Skeletal muscle satellite cell (primary cell): ENCODE measurements at regions not wholly inside any gene's neighbourhood (a gene's known extent, or its start where the extent isn't known, plus 50 kb on each side); places are given as distances from the start of the nearest gene placed in this dataset.
A peak's percentile ranks its signal among the peaks of the same experiment; 100 is the strongest.

Experiments used
- H3K27me3 ChIP-seq: 2 replicates; pipeline ENCODE4 v1.7.0; 2013; ENCODE audit warnings: low read length; ENCODE audit not compliant: control insufficient read depth, insufficient read depth
- H3K36me3 ChIP-seq: 2 replicates; pipeline ENCODE4 v1.7.0; 2013; ENCODE audit warnings: mild to moderate bottlenecking, control low read depth, low read length; ENCODE audit not compliant: insufficient read depth
- H3K4me1 ChIP-seq: 2 replicates; pipeline ENCODE4 v1.7.0; 2013; ENCODE audit warnings: low read length; ENCODE audit not compliant: control insufficient read depth, insufficient read depth
- H3K4me2 ChIP-seq: 2 replicates; pipeline ENCODE4 v1.7.0; 2013; ENCODE audit warnings: mild to moderate bottlenecking, low read length
- H3K4me3 ChIP-seq: 2 replicates; pipeline ENCODE4 v1.7.0; 2013; ENCODE audit warnings: low read length
- H3K9ac ChIP-seq: 2 replicates; pipeline ENCODE4 v1.7.0; 2013; ENCODE audit warnings: mild to moderate bottlenecking, low read depth, low read length, moderate library complexity
- H3K9me3 ChIP-seq: replicated peaks from 2 replicates; pipeline ENCODE4 v1.7.0; 2013; ENCODE audit warnings: mild to moderate bottlenecking, control low read depth, low read length

GRCh38 chr21:17370916-17371315, 141.9 kb upstream of the CXADR start:
- Histone ChIP-seq H3K4me1 (peaks cover 13% of the 10 kb centered on the region), H3K9ac (no peak overlapping the region), H3K9me3 (no peaks in the 10 kb centered on the region)

GRCh38 chr21:17371450-17371849, 141.4 kb upstream of the CXADR start:
- peak overlapping the region; percentile 9 for H3K9ac ChIP-seq
- no peak overlapping the region for H3K4me2 ChIP-seq
- no peak overlapping the region for H3K4me3 ChIP-seq
- no peaks in the 10 kb centered on the region for H3K9me3 ChIP-seq
- peaks cover 13% of the 10 kb centered on the region for H3K4me1 ChIP-seq
- H3K36me3 ChIP-seq, result no peaks in the 10 kb centered on the region
- no peaks in the 10 kb centered on the region for H3K27me3 ChIP-seq

More at GRCh38 chr21:17370916-17371315, 141.9 kb upstream of the CXADR start:
- H3K4me3 ChIP-seq, result no peak overlapping the region
- H3K27me3 ChIP-seq, result no peaks in the 10 kb centered on the region
- no peak overlapping the region for H3K4me2 ChIP-seq
- no peaks in the 10 kb centered on the region for H3K36me3 ChIP-seq

- Histone ChIP-seq H3K4me3 (no peak overlapping the region), H3K9ac (no peak overlapping the region), H3K9me3 (no peaks in the 10 kb centered on the region), H3K4me2 (no peak overlapping the region), H3K27me3 (no peaks in the 10 kb centered on the region), H3K4me1 (peaks cover 13% of the 10 kb centered on the region), H3K36me3 (no peaks in the 10 kb centered on the region)
These were observed 140.6 kb upstream of the CXADR start for GRCh38 chr21:17372200-17372599.

GRCh38 chr21:17386498-17386897, 126.3 kb upstream of the CXADR start:
- Histone ChIP-seq H3K27me3 (no peaks in the 10 kb centered on the region), H3K9me3 (no peaks in the 10 kb centered on the region), H3K4me2 (no peak overlapping the region), H3K36me3 (no peaks in the 10 kb centered on the region), H3K4me3 (no peak overlapping the region), H3K9ac (no peak overlapping the region), H3K4me1 (no peaks in the 10 kb centered on the region)

GRCh38 chr21:17387030-17387617, 125.7 kb upstream of the CXADR start:
- Histone ChIP-seq H3K9ac (no peak overlapping the region), H3K4me1 (no peaks in the 10 kb centered on the region), H3K4me2 (no peak overlapping the region), H3K36me3 (no peaks in the 10 kb centered on the region), H3K4me3 (no peak overlapping the region), H3K9me3 (no peaks in the 10 kb centered on the region), H3K27me3 (no peaks in the 10 kb centered on the region)

- no peaks in the 10 kb centered on the region for H3K4me1 ChIP-seq
- no peaks in the 10 kb centered on the region for H3K27me3 ChIP-seq
- no peaks in the 10 kb centered on the region for H3K9me3 ChIP-seq
- no peak overlapping the region for H3K4me2 ChIP-seq
- no peaks in the 10 kb centered on the region for H3K36me3 ChIP-seq
- no peak overlapping the region for H3K9ac ChIP-seq
- H3K4me3 ChIP-seq, result no peak overlapping the region
These were observed 124.6 kb upstream of the CXADR start for GRCh38 chr21:17388226-17388625.

GRCh38 chr21:17389311-17389710, 123.5 kb upstream of the CXADR start:
- Histone ChIP-seq H3K4me1 (no peaks in the 10 kb centered on the region), H3K36me3 (no peaks in the 10 kb centered on the region), H3K27me3 (no peaks in the 10 kb centered on the region), H3K9me3 (no peaks in the 10 kb centered on the region), H3K4me2 (no peak overlapping the region), H3K4me3 (no peak overlapping the region), H3K9ac (no peak overlapping the region)

- H3K9ac ChIP-seq, result no peak overlapping the region
- no peaks in the 10 kb centered on the region for H3K4me1 ChIP-seq
- no peaks in the 10 kb centered on the region for H3K36me3 ChIP-seq
- H3K9me3 ChIP-seq, result no peaks in the 10 kb centered on the region
- H3K27me3 ChIP-seq, result no peaks in the 10 kb centered on the region
- H3K4me3 ChIP-seq, result no peak overlapping the region
- H3K4me2 ChIP-seq, result no peak overlapping the region
These were observed 122.3 kb upstream of the CXADR start for GRCh38 chr21:17390569-17390968.

GRCh38 chr21:17391811-17392340, 121.0 kb upstream of the CXADR start:
- no peaks in the 10 kb centered on the region for H3K4me1 ChIP-seq
- no peak overlapping the region for H3K9ac ChIP-seq
- peaks cover 3% of the 10 kb centered on the region for H3K27me3 ChIP-seq
- no peaks in the 10 kb centered on the region for H3K9me3 ChIP-seq
- H3K4me2 ChIP-seq, result no peak overlapping the region
- H3K36me3 ChIP-seq, result no peaks in the 10 kb centered on the region
- H3K4me3 ChIP-seq, result no peak overlapping the region

GRCh38 chr21:17393413-17393812, 119.4 kb upstream of the CXADR start:
- Histone ChIP-seq H3K9me3 (no peaks in the 10 kb centered on the region), H3K4me3 (no peak overlapping the region), H3K4me2 (no peak overlapping the region), H3K4me1 (no peaks in the 10 kb centered on the region), H3K27me3 (peaks cover 6% of the 10 kb centered on the region), H3K36me3 (no peaks in the 10 kb centered on the region), H3K9ac (no peak overlapping the region)

- Histone ChIP-seq H3K36me3 (no peaks in the 10 kb centered on the region), H3K4me1 (no peaks in the 10 kb centered on the region), H3K9me3 (no peaks in the 10 kb centered on the region)
These were observed 115.9 kb upstream of the CXADR start for GRCh38 chr21:17396948-17397347.

GRCh38 chr21:17397703-17398102, 115.1 kb upstream of the CXADR start:
- Histone ChIP-seq H3K4me2 (no peak overlapping the region), H3K4me1 (no peaks in the 10 kb centered on the region), H3K9ac (no peak overlapping the region), H3K27me3 (peaks cover 6% of the 10 kb centered on the region), H3K4me3 (no peak overlapping the region), H3K36me3 (no peaks in the 10 kb centered on the region), H3K9me3 (no peaks in the 10 kb centered on the region)

More at GRCh38 chr21:17396948-17397347, 115.9 kb upstream of the CXADR start:
- Histone ChIP-seq H3K4me2 (no peak overlapping the region), H3K4me3 (no peak overlapping the region), H3K9ac (no peak overlapping the region), H3K27me3 (peaks cover 6% of the 10 kb centered on the region)
